HK-2 (cell line): ENCODE measurements at regions not wholly inside any gene's neighbourhood (a gene's known extent, or its start where the extent isn't known, plus 50 kb on each side); places are given as distances from the start of the nearest gene placed in this dataset.

Experiments
- DNase-seq: peaks from one replicate; pipeline ENCODE4 v3.0.0-alpha.2; 2018; ENCODE audit not compliant: unreplicated experiment

DNA sequence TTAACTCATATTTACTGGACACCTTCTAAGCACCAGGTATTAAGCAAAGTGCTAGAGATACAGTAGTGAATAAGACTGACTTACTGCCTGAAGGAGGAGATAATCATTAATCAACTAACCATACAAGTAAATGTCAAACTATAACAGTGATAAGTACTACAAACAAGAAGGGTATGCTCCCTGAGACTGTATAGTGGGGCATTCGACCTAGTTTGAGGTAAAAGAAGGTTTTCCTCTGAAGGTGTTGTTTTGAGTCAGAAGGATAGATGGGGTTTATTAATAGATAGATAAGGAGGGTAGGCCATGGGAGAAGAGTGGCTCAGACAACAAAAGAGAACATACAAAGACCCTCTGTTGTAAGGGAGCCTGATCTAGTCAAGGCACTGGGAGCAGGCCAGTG is 105.4 kb downstream of the DDIT4L start:
- no peak for DNase-seq

DNA sequence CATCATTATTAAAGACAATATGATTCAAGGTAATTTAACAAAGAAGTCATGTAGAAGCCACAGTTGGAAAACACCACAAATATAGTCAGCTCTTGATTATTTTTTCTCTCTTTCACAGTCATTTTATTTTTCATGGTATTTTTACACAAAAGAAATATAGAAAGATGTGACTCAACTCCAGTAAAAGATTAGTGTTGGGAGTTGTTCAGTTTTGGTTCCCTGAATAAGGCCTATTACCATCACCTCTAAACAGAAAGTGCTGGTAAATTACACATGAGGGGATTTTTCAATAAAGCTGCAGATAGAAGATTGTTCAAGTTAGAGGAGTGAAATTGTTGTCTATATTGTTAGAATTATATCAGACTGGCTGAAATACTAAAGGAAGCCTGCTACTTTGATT is 107.0 kb downstream of the DDIT4L start:
- DNase-seq = no peak

GRCh38 chr4:100082852-100083251 is 107.4 kb downstream of the DDIT4L start:
- no peak for DNase-seq

- DNase-seq = no peak
Measured at GRCh38 chr4:100081491-100081890, 108.8 kb downstream of the DDIT4L start.

DNA sequence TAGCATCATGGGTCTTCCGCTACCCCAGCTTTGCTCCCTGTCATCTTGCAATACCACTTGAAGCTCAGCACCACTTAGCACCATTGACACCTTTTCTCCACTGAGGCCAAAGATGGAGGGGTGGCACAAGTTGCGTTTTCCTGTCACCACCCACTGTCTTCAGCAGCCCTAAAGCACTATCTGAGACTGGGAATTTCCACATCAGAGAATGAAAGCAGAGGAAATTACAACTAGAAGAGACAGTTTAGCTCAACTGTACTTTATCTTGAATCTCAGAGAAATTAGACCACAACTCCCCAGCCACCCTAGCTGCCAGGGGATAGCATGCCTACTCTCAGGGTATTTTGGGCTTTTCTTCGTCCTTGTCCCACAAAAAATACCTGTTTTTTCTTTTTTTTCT is 111.0 kb downstream of the DDIT4L start:
- DNase-seq = no peak

DNA sequence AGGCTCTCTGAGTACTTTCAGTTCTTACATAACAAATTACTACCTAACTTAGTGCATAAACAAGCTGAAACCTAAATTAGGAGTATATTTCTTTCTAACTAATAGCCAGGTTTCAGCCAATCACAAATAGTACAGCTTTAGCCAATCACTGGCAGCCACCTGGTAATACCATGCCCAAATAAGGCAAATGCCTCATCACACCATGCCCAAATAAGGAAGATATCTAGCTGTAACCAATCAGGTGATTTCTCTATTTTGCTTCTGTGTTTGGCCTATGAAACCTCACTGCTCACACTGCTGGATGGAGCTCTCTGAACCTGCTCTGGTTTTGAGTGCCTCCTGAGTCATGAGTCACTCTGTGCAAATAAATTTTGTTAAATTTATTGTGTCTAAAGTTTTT is 113.5 kb downstream of the DDIT4L start:
- no peak for DNase-seq

DNA sequence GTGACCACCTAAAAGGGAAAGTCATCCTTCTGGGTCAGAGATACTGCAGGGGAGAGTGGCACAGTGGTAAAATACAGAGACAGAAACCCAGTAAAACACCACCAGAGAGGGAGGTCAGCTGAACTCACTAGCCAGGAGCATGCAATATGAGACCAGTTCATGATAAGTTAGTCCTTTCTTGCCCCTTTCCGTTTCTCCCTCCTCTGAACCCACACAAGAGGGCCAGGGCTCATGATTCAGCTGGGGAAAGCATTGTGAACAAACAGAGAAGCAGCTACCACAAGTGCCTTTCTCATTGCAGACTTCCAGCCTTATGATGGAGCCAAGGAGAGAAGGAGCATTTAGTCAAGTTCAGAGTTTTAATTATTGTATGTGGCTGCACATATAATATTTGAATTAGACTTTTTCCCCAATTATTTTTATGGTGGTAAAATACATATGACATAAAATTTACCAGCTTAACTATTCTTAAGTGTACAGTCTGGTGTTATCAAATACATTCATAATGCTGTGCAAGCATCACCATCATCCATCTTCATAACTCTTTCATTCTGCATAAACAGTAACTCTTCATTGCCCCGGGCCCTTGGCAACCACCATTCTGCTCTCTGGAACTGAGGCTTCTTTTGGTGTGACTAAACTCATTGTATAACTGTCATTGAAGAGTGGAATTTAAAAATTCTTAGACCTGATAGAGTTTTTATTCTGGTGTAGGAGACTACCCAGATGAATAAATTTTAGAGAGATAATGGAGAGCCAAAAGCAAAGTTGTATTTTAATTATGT is 114.6 kb downstream of the DDIT4L start:
- no peak for DNase-seq

GRCh38 chr4:100075056-100075455 is 115.2 kb downstream of the DDIT4L start:
- DNase-seq = no peak

GRCh38 chr4:100071506-100071905 is 118.8 kb downstream of the DDIT4L start:
- no peak for DNase-seq

DNA sequence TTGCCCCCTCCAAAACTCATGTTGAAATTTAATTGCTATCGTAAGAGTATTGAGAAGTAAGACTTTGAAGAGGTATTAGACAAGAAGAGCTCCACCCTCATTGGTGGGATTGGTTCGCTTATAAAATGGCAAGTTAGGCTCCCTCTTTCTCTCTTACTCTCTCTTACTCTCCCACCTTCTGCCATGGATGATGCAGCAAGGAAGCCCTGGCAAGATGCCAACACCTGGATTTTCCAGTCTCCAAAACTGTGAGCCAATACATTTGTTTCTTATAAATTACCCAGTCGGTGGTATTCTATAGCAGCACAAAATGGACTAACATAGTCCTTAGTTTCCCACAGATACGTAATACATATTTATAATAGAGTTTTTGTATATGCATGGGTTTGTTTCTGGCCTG is 119.4 kb downstream of the DDIT4L start:
- DNase-seq = no peak

DNA sequence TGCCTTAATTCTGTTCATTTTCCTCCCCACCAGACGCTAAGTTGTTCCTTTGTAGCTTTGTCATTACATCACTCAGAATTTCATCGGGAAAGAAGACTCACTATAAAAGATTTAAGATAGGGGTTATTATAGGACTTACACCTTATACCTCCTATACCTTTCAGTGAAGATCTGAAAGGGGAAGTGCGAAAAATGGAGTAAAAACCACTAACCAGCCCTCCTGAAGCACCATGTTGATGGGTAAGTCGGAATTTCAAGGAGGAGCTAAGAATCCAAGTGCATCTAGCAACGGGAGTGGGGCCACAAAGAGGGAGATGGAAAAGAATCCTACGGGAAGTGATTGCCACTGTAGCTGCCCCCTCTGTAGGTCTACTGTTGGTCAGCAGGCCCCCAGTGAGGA is 119.1 kb upstream of the H2AZ1 start:
- DNase-seq = no peak

DNA sequence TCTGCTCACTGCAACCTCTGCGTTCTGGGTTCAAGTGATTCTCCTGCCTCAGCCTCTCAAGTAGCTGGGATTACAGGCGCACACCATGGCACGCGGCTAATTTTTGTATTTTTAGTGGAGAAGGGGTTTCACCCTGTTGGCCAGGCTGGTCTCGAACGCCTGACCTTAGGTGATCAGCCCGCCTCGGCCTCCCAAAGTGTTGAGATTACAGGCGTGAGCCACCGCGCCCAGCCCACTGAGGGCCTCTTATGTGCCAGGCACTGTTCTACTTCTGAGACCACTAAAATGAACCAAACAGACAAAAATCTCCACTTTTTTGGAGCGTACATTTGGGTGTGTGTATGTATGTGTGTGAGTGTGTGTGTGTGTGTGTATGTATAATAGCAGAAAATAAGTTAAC is 117.2 kb upstream of the H2AZ1 start:
- no peak for DNase-seq

- no peak for DNase-seq
Measured at GRCh38 chr4:100063355-100063754, 113.3 kb upstream of the H2AZ1 start.

DNA sequence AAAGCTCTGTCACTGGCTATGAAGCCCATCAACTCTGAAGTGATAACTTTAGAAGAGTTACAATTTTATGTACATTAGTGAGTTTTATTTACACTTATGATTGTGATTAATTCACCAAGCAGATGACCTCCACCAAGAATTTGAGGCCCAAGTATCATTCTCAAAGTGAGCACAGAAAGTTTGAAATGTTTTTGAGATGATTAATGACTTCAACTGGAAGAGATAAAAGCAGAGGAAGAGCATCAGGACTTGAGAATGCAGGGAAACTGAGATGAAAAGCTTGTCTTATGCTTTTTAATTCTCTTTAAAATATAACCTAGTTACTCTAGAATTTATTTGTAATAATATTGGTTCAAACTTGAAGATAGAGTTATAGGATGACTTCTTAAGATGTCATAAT is 112.8 kb upstream of the H2AZ1 start:
- no peak for DNase-seq

DNA sequence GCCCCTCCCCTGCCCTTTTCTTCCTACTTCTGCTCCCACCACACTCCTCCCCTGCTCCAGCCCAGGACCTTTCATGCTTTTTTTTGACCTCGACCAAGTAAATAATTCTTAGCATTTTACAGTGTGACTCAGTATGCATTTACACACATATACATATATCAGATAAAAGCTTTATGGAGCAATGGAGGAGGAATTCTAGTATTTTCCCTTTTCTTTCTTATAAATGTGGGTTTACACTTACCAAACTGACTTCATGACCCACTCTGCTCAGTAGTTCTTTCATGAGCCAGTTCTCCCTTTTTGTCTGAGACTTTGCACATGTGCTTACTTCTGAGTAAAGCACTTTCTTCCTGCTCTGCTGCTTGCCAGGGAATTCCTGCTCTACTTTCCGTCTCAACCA is 111.8 kb upstream of the H2AZ1 start:
- DNase-seq = no peak

- no peak for DNase-seq
Measured at GRCh38 chr4:100060765-100061416, 110.8 kb upstream of the H2AZ1 start.

GRCh38 chr4:100059467-100059866 is 109.4 kb upstream of the H2AZ1 start:
- DNase-seq = no peak

- no peak for DNase-seq
Measured at GRCh38 chr4:100056701-100057100, 106.6 kb upstream of the H2AZ1 start.

DNA sequence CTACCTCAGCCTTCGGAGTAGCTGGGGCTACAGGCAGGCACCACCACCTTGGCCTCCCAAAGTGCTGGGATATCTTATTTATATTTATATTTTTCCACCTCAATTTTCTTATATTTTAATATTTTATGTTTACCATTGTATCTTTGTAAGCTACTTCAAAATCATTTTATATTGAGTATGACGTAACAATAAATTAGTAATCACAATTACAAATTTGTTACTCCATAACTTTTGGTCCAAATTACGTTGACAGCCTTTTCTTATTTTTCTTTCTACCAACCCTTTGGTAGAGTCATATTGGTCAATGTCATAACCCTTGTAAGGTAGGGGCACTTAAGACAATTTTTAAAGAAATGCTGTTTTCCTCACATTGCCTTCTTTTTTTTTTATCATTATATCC is 104.0 kb upstream of the H2AZ1 start:
- DNase-seq = no peak

GRCh38 chr4:100049872-100050271 is 99.8 kb upstream of the H2AZ1 start:
- DNase-seq = no peak

DNA sequence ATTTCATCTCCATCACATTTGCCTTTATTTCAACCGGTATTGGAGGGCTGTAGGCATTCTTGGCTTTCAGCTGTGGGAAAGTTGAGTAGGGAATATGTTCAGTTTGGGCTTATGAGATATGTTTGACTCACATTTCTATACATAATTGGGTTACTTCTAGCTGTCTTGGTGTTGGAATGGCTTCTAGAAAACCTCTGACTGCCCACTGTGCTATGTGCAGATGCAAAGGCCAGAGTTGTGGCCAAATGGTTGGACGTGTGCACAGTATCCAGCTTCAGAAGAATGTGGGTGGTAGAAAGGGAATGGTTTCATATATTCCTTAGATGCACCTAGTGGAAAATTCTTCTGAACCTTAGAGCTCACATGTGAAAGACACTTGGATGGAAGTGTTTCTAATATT is 92.6 kb upstream of the H2AZ1 start:
- DNase-seq = no peak

DNA sequence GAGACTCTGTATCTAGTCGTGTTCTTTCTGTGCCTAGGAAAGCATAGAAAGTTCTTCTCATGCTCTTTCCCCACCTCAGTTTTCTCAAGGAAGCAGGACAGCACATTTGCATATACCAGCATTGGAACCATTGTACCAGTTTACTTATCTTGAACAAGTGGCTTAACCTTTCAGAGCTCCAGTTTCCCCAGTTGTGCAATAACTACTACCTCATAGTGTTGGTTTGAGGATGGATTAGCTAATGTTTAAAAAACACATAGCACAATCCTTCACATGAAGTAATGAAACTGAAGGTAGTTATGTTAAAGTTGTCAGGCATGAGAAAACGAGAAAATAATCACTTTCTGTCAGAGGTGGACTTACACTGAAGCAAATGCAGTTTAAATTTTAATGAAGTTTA is 92.2 kb upstream of the H2AZ1 start:
- DNase-seq = no peak

DNA sequence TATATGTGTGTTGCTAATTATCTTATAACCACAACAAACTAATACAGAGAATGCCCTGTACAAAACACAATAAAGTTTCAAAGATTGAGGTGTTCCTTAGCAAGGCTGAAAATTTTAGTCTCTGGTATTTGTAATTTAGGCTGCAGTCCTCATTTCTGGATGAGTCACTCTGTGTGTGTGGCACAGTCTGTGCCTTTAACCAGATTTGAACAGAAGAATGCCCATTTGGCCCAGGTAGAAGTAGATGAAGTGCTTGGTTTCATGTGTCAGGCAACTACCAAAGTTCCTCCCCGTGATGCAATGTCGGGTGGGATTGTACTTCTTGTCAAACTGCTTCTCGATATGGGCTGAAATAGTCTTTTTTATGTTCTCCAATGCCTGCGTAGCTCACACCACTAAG is 91.6 kb upstream of the H2AZ1 start:
- DNase-seq = no peak
